IMR-90 (cell line): ENCODE measurements at regions not wholly inside any gene's neighbourhood (a gene's known extent, or its start where the extent isn't known, plus 50 kb on each side); places are given as distances from the start of the nearest gene placed in this dataset.

Experiments
- ATAC-seq: fragments of 200-7000 bp; cut with Tn5 transposase; 2 replicates; pipeline ENCODE4 v1.9.1; 2020; ENCODE audit warnings: low read depth, mild to moderate bottlenecking, moderate library complexity
- BruUV-seq: library from RNA; stranded (reverse); fragments of 400-500 nt; replicated peaks from 2 replicates; lab custom pipeline; 2021; lab: Mats Ljungman, UMichigan
- CTCF ChIA-PET: fragments of 300-600 bp; formaldehyde crosslinking; extraction: SDS; loops from one replicate; lab custom pipeline; 2021; ENCODE audit warnings: antibody characterized with exemption; lab: Yijun Ruan, JAX
- POLR2A ChIA-PET: fragments of 300-600 bp; sonication (Branson Sonifier 250); formaldehyde crosslinking; loops from one replicate; lab custom pipeline; 2022; ENCODE audit warnings: antibody characterized with exemption; ENCODE audit not compliant: unreplicated experiment; lab: Charles Lee
- DNase-seq: peaks from one replicate; pipeline ENCODE4 v3.0.0; 2013
- H2AFZ ChIP-seq: replicated peaks from 2 replicates; pipeline ENCODE3; 2013; ENCODE audit warnings: low read length, mild to moderate bottlenecking; ENCODE audit not compliant: poor library complexity
- H2AK5ac ChIP-seq: 2 replicates; pipeline ENCODE4 v1.6.1; 2013; ENCODE audit warnings: low read depth, low read length, inconsistent platforms
- H2AK9ac ChIP-seq: replicated peaks from 2 replicates; pipeline ENCODE3; 2013; ENCODE audit warnings: mild to moderate bottlenecking, low read depth, low read length, moderate library complexity; ENCODE audit not compliant: poor library complexity
- H2BK120ac ChIP-seq: 2 replicates; pipeline ENCODE4 v1.6.1; 2013; ENCODE audit warnings: low read depth, low read length, inconsistent platforms
- H2BK15ac ChIP-seq: 3 replicates; pipeline ENCODE4 v1.6.1; 2013; ENCODE audit warnings: low read depth, low read length, inconsistent platforms
- H2BK20ac ChIP-seq: 2 replicates; pipeline ENCODE4 v1.6.1; 2013; ENCODE audit warnings: low read depth, mild to moderate bottlenecking, inconsistent platforms, low read length, moderate library complexity
- H2BK5ac ChIP-seq: 2 replicates; pipeline ENCODE4 v1.6.1; 2013; ENCODE audit warnings: mild to moderate bottlenecking, low read depth, low read length, inconsistent platforms; ENCODE audit not compliant: poor library complexity, severe bottlenecking
- H3K14ac ChIP-seq: replicated peaks from 2 replicates; pipeline ENCODE4 v1.6.1; 2013; ENCODE audit warnings: low read depth, low read length, inconsistent platforms
- H3K18ac ChIP-seq: 2 replicates; pipeline ENCODE4 v1.6.1; 2013; ENCODE audit warnings: low read depth, low read length, control low read depth
- H3K23ac ChIP-seq: 2 replicates; pipeline ENCODE4 v1.6.1; 2013; ENCODE audit warnings: low read depth, low read length, inconsistent platforms
- H3K27ac ChIP-seq: 2 replicates; pipeline ENCODE4 v1.5.1; 2013; ENCODE audit warnings: mild to moderate bottlenecking, control low read depth, low read length; ENCODE audit not compliant: insufficient read depth
- H3K27me3 ChIP-seq: 2 replicates; pipeline ENCODE4 v1.6.1; 2013; ENCODE audit warnings: low read length; ENCODE audit not compliant: control insufficient read depth, insufficient read depth
- H3K36me3 ChIP-seq: 2 replicates; pipeline ENCODE4 v1.6.1; 2013; ENCODE audit warnings: low read length, mixed read lengths; ENCODE audit not compliant: control insufficient read depth, insufficient read depth
- H3K4ac ChIP-seq: 2 replicates; pipeline ENCODE4 v1.6.1; 2013; ENCODE audit warnings: low read depth, low read length, inconsistent platforms
- H3K4me1 ChIP-seq: 2 replicates; pipeline ENCODE4 v1.6.1; 2013; ENCODE audit warnings: low read length, mixed read lengths; ENCODE audit not compliant: control insufficient read depth, insufficient read depth
- H3K4me2 ChIP-seq: 2 replicates; pipeline ENCODE4 v1.6.1; 2013; ENCODE audit warnings: low read depth, mild to moderate bottlenecking, control low read depth, low read length, moderate library complexity
- H3K4me3 ChIP-seq: 2 replicates; pipeline ENCODE4 v1.5.1; 2013; ENCODE audit warnings: low read depth, mild to moderate bottlenecking, control low read depth, low read length, moderate library complexity; ENCODE audit not compliant: insufficient read depth
- H3K56ac ChIP-seq: 2 replicates; pipeline ENCODE4 v1.6.1; 2013; ENCODE audit warnings: low read length, inconsistent platforms; ENCODE audit not compliant: insufficient read depth; ENCODE audit errors: extremely low read depth
- H3K79me1 ChIP-seq, 2 experiments: 2 replicates each; pipeline ENCODE4 v1.6.1; 2013; ENCODE audit warnings: low read length in 2 of 2, inconsistent platforms in 1 of 2, low read depth in 1 of 2
- H3K9ac ChIP-seq: 2 replicates; pipeline ENCODE4 v1.6.1; 2013; ENCODE audit warnings: low read depth, low read length, control low read depth
- H3K9me1 ChIP-seq: 2 replicates; pipeline ENCODE4 v1.6.1; 2013; ENCODE audit warnings: low read length, inconsistent platforms; ENCODE audit not compliant: insufficient read depth
- H3K9me3 ChIP-seq: 2 replicates; pipeline ENCODE4 v1.6.1; 2013; ENCODE audit warnings: low read length; ENCODE audit not compliant: control insufficient read depth, insufficient read depth
- H4K20me1 ChIP-seq: 2 replicates; pipeline ENCODE4 v1.6.1; 2013; ENCODE audit warnings: low read length, inconsistent platforms; ENCODE audit not compliant: insufficient read depth
- H4K5ac ChIP-seq: 2 replicates; pipeline ENCODE4 v1.6.1; 2013; ENCODE audit warnings: mild to moderate bottlenecking, low read depth, low read length, control low read depth
- H4K8ac ChIP-seq, 2 experiments: 2 replicates each; pipeline ENCODE4 v1.6.1; 2013; ENCODE audit warnings: low read depth in 2 of 2, low read length in 2 of 2, control low read depth in 1 of 2, inconsistent platforms in 1 of 2
- H4K91ac ChIP-seq: 2 replicates; pipeline ENCODE4 v1.6.1; 2013; ENCODE audit warnings: low read depth, low read length, inconsistent platforms; ENCODE audit not compliant: insufficient read depth
- NFE2L2 ChIP-seq: fragments of 150-350 bp; IDR thresholded peaks from 2 replicates; pipeline ENCODE4 v1.6.1; 2016; ENCODE audit warnings: low read depth, mild to moderate bottlenecking, low read length
- RFX5 ChIP-seq: IDR thresholded peaks from 2 replicates; pipeline ENCODE4 v1.8.0; 2012; ENCODE audit warnings: low read depth, mild to moderate bottlenecking, low read length, moderate library complexity
- WGBS, 2 experiments: methylation state at CpG; one replicate each; pipeline versions ENCODE4 v1.1.5 to v1.1.7; 2013; ENCODE audit warnings: missing lambda C conversion rate in 2 of 2; ENCODE audit not compliant: insufficient read length in 1 of 2; ENCODE audit errors: extremely low coverage in 2 of 2; 5-methylcytosine and 5-hydroxymethylcytosine counted together
- dilution Hi-C: fragments of 300-500 bp; cut with HindIII; formaldehyde crosslinking; loops from one replicate; pipeline ENCODE4 v1.14.3; 2018; ENCODE audit warnings: low sequenced_read_pairs; ENCODE audit not compliant: unreplicated experiment
- in situ Hi-C: fragments of 300-500 bp; cut with MboI; formaldehyde crosslinking; loops from 3 replicates; pipeline ENCODE4 v1.14.3; 2019; ENCODE audit warnings: low sequenced_read_pairs, inconsistent platforms, mixed read lengths
- intact Hi-C: fragments of 100-400 bp; cut with micrococcal nuclease; formaldehyde crosslinking; loops from 2 replicates; pipeline ENCODE4 v1.10.0; 2022

DNA sequence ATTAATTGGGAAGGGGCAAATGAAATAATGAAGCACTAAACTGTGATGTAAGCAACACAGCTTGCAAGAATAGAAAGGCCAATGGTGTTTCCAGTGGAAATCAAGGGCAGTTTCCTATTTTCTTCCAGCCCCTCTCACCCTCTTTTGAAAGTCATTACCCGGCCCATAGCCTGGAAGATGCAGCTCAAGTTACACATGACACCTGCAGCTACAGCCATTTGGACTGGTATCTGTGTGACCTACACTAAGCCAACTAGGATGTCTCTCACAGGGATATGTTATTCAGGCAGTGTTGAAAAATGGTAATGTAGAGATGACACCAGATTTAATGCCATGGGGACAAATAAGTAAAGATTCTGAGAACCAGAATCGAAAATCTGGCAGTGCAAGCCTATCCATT, 439.4 kb upstream of the ZNF462 start:
- Histone ChIP-seq H3K4me2 (no peak overlapping the region), H3K79me1 (no peaks in the 10 kb centered on the region), H4K91ac (no peak overlapping the region), H2BK15ac (no peak overlapping the region), H3K4ac (no peak overlapping the region), H2BK120ac (no peak overlapping the region), H4K20me1 (no peaks in the 10 kb centered on the region), H3K14ac (no peak overlapping the region), H2BK20ac (no peak overlapping the region), H2AFZ (no peak overlapping the region), H3K9me3 (peaks cover 12% of the 10 kb centered on the region), H3K23ac (no peak overlapping the region), H4K5ac (no peak overlapping the region), H3K36me3 (no peaks in the 10 kb centered on the region), H4K8ac (no peak overlapping the region), H3K18ac (no peak overlapping the region), H3K27me3 (no peaks in the 10 kb centered on the region), H2AK9ac (no peak overlapping the region), H3K9ac (no peak overlapping the region), H2AK5ac (no peak overlapping the region), H3K27ac (no peak overlapping the region), H3K4me3 (no peak overlapping the region), H3K56ac (no peak overlapping the region), H3K9me1 (no peaks in the 10 kb centered on the region), H2BK5ac (no peak overlapping the region), H3K4me1 (no peaks in the 10 kb centered on the region)
- DNase-seq, result no peak
- POLR2A ChIA-PET, result no interaction called here
- intact Hi-C loops (no loop called here), dilution Hi-C loops (no loop called here), in situ Hi-C loops (no loop called here)
- no TSS peak for BruUV-seq
- CTCF ChIA-PET, result no interaction called here
- 33% methylated on average over 1 of the region's 2 CpGs; no CpG with 5 or more reads in 1 of the 2 experiments for WGBS, 2 experiments
- ATAC-seq, result no peak
- no peak for TF ChIP-seq NFE2L2
- no peak for TF ChIP-seq RFX5
